Karpas-422 (cell line): ENCODE measurements at regions not wholly inside any gene's neighbourhood (a gene's known extent, or its start where the extent isn't known, plus 50 kb on each side); places are given as distances from the start of the nearest gene placed in this dataset.
"Not testable (repeated sequence)": the region's sequence is repeated elsewhere in the genome, so short reads cannot be mapped to it uniquely, and the experiment has no call there.

ENCODE experiments used
- DNase-seq: peaks from one replicate; pipeline ENCODE4 v3.0.0-alpha.2; 2015
- H2AFZ ChIP-seq: fragments of 200-600 bp; sonication (generic); 2 replicates; pipeline ENCODE4 v1.6.1; 2014; ENCODE audit warnings: antibody characterized with exemption, low read length, mixed read lengths
- H3K27ac ChIP-seq: fragments of 200-600 bp; sonication (generic); 2 replicates; pipeline ENCODE4 v1.5.1; 2014; ENCODE audit warnings: mild to moderate bottlenecking, low read length, moderate library complexity
- H3K27me3 ChIP-seq: fragments of 200-600 bp; sonication (generic); 2 replicates; pipeline ENCODE4 v1.6.1; 2014; ENCODE audit warnings: low read length, mixed read lengths
- H3K36me3 ChIP-seq: fragments of 200-600 bp; sonication (generic); 2 replicates; pipeline ENCODE4 v1.6.1; 2014; ENCODE audit warnings: low read length, mixed read lengths; ENCODE audit not compliant: insufficient read depth
- H3K4me1 ChIP-seq: fragments of 200-600 bp; sonication (generic); 2 replicates; pipeline ENCODE4 v1.6.1; 2014; ENCODE audit warnings: mild to moderate bottlenecking, low read length, mixed read lengths
- H3K4me2 ChIP-seq: fragments of 200-600 bp; sonication (generic); 2 replicates; pipeline ENCODE4 v1.6.1; 2014; ENCODE audit warnings: low read length, low read depth, mild to moderate bottlenecking; ENCODE audit not compliant: poor library complexity, severe bottlenecking
- H3K4me3 ChIP-seq: fragments of 200-600 bp; sonication (generic); 2 replicates; pipeline ENCODE4 v1.5.1; 2014; ENCODE audit warnings: mild to moderate bottlenecking, antibody characterized with exemption, low read length, mixed read lengths
- H3K79me2 ChIP-seq: fragments of 200-600 bp; sonication (generic); 2 replicates; pipeline ENCODE4 v1.6.1; 2014; ENCODE audit warnings: mild to moderate bottlenecking, low read length, mixed read lengths
- H3K9ac ChIP-seq: fragments of 200-600 bp; sonication (generic); 2 replicates; pipeline ENCODE4 v1.6.0; 2014; ENCODE audit warnings: low read length
- H3K9me2 ChIP-seq: fragments of 200-600 bp; sonication (generic), shearing (Covaris generic); replicated peaks from 2 replicates; pipeline ENCODE4 v1.6.0; 2014; ENCODE audit warnings: mild to moderate bottlenecking, low read length, moderate library complexity; ENCODE audit not compliant: insufficient read depth
- H3K9me3 ChIP-seq: fragments of 300-700, 200-600 bp; sonication (generic); 2 replicates; pipeline ENCODE4 v1.6.1; 2014; ENCODE audit warnings: low read length, mixed read lengths
- H4K20me1 ChIP-seq: fragments of 200-600 bp; sonication (generic); 2 replicates; pipeline ENCODE4 v1.6.1; 2014; ENCODE audit warnings: mild to moderate bottlenecking, antibody characterized with exemption, low read length, low read depth; ENCODE audit not compliant: insufficient read depth

DNA sequence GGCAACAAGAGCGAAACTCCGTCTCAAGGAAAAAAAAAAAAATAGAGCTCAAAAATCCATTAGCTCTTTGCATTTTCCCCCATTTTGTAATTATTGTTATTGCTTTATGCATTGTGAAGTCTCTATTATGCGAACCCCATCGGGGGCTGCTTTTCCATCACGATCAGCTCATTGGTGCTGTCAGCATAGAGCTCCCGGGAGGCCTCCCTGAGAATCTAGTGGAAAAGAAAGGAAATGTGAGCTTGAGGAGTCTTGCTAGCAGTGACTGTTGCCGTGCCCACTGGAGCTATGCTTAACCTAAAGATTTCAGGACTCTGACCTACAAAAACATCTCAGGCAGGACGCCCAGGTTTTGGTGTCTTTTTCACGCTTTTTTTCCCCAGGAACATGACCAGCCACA is 102.6 kb upstream of the NDUFV2 start:
- Histone ChIP-seq H3K79me2 (no peaks in the 10 kb centered on the region), H3K9me2 (no peaks in the 10 kb centered on the region), H3K9ac (no peak overlapping the region), H2AFZ (no peak overlapping the region), H3K4me1 (no peaks in the 10 kb centered on the region), H3K36me3 (no peaks in the 10 kb centered on the region), H3K4me2 (no peak overlapping the region), H3K27me3 (no peaks in the 10 kb centered on the region), H3K4me3 (no peak overlapping the region), H3K27ac (no peak overlapping the region), H4K20me1 (no peaks in the 10 kb centered on the region), H3K9me3 (no peaks in the 10 kb centered on the region)
- no peak for DNase-seq

DNA sequence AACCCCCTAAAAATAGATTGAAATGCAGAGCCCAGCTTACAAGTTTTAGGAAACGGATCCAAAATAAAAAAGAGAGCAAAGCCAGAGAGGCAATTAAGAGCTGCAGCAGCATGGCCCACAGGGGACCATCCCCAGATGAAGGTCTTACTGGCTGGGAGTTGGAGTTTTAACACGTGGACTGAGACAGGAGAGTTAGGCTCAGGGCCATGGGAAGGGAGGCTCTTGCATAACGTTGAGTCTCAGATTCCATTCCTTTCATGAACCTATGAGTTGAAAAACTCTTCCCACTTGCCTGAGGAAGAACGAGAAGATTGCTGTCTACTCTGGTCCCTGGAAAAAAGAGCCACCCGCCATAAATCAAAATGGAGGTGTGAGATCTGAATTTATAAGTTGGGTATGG is 101.8 kb upstream of the NDUFV2 start:
- H3K27ac ChIP-seq: no peak overlapping the region
- no peaks in the 10 kb centered on the region for H3K27me3 ChIP-seq

GRCh38 chr18:9001209-9001608 is 101.3 kb upstream of the NDUFV2 start:
- Histone ChIP-seq H2AFZ (no peak overlapping the region), H3K27ac (no peak overlapping the region)

More for the DNA sequence above, 101.8 kb upstream of the NDUFV2 start:
- no peaks in the 10 kb centered on the region for H3K36me3 ChIP-seq
- no peak overlapping the region for H3K9ac ChIP-seq
- H3K4me1 ChIP-seq: no peaks in the 10 kb centered on the region
- H3K4me3 ChIP-seq: no peak overlapping the region
- H4K20me1 ChIP-seq: no peaks in the 10 kb centered on the region
- DNase-seq: no peak
- H3K9me3 ChIP-seq: no peaks in the 10 kb centered on the region
- H3K9me2 ChIP-seq: no peaks in the 10 kb centered on the region
- no peaks in the 10 kb centered on the region for H3K79me2 ChIP-seq
- no peak overlapping the region for H3K4me2 ChIP-seq
- H2AFZ ChIP-seq: no peak overlapping the region

GRCh38 chr18:9003406-9004100 is 98.9 kb upstream of the NDUFV2 start:
- H3K36me3 ChIP-seq: no peaks in the 10 kb centered on the region
- no peaks in the 10 kb centered on the region for H3K79me2 ChIP-seq
- no peak overlapping the region for H2AFZ ChIP-seq
- no peaks in the 10 kb centered on the region for H4K20me1 ChIP-seq
- DNase-seq: no peak
- no peaks in the 10 kb centered on the region for H3K9me3 ChIP-seq
- no peak overlapping the region for H3K9ac ChIP-seq
- no peak overlapping the region for H3K4me3 ChIP-seq
- H3K27me3 ChIP-seq: no peaks in the 10 kb centered on the region
- H3K9me2 ChIP-seq: no peaks in the 10 kb centered on the region
- no peaks in the 10 kb centered on the region for H3K4me1 ChIP-seq
- no peak overlapping the region for H3K27ac ChIP-seq
- H3K4me2 ChIP-seq: no peak overlapping the region

More at GRCh38 chr18:9001209-9001608, 101.3 kb upstream of the NDUFV2 start:
- Histone ChIP-seq H3K4me3 (no peak overlapping the region), H3K79me2 (no peaks in the 10 kb centered on the region), H3K9ac (no peak overlapping the region), H3K9me2 (no peaks in the 10 kb centered on the region), H3K9me3 (no peaks in the 10 kb centered on the region), H3K27me3 (no peaks in the 10 kb centered on the region), H3K4me1 (no peaks in the 10 kb centered on the region), H3K4me2 (no peak overlapping the region), H3K36me3 (no peaks in the 10 kb centered on the region), H4K20me1 (no peaks in the 10 kb centered on the region)
- no peak for DNase-seq

DNA sequence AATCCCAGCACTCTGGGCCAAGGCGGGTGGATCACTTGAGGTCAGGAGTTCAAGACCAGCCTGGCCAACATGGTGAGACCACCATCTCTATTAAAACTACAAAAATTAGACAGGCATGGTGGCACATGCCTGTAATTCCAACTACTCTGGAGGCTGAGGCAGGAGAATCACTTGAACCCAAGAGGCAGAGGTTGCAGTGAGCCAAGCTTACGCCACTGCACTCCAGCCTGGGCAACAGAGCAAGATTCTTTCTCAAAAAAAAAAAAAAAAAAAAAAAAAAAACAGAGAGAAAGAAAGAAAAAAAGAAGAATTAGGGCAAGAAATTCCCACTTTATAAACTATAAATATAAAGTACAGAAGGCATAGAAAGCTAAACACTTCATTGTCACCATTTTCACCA is 98.2 kb upstream of the NDUFV2 start:
- not testable (repeated sequence) for H3K79me2 ChIP-seq, H3K27ac ChIP-seq, H3K4me1 ChIP-seq, H3K4me2 ChIP-seq, H3K27me3 ChIP-seq, H2AFZ ChIP-seq, H3K9me2 ChIP-seq, H3K9me3 ChIP-seq, H3K4me3 ChIP-seq, H4K20me1 ChIP-seq, H3K9ac ChIP-seq, H3K36me3 ChIP-seq, DNase-seq

DNA sequence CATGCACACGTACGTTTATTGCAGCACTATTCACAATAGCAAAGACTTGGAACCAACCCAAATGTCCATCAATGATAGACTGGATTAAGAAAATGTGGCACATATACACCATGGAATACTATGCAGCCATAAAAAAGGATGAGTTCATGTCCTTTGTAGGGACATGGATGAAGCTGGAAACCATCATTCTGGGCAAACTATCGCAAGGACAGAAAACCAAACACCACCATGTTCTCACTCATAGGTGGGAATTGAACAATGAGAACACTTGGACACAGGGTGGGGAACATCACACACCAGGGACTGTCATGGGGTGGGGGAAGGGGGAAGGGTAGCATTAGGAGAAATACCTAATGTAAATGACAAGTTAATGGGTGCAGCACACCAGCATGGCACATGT is 94.8 kb upstream of the NDUFV2 start:
- not testable (repeated sequence) for H3K9me3 ChIP-seq, H3K4me3 ChIP-seq, H3K4me2 ChIP-seq, H3K79me2 ChIP-seq, H3K36me3 ChIP-seq, H3K4me1 ChIP-seq, H2AFZ ChIP-seq, DNase-seq, H3K27me3 ChIP-seq, H3K9ac ChIP-seq, H3K27ac ChIP-seq, H3K9me2 ChIP-seq, H4K20me1 ChIP-seq

DNA sequence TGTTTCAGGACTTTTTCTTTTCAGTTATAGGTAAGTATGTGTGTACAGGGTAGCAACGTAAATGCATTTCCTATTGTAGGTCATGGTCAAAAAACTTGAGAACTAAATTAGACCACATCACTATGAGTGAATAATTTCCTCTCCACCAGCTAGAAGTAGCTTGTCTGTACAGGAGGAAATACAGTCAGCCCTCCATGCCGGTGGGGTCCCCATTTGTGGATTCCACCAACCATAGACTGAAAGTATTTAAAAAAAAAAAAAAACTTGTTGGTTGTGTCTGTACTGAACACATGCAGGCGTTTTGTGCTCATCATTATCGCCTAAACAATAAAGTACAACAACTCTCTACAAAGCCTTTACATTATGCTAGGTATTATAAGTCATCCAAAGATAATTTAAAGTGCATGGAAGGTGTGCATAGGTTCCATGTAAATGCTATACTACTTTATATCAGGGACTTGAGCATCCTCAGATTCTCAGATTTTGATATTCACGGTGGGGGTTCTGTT is 94.2 kb upstream of the NDUFV2 start:
- no peak for DNase-seq
- H3K36me3 ChIP-seq: no peaks in the 10 kb centered on the region
- no peaks in the 10 kb centered on the region for H4K20me1 ChIP-seq
- no peak overlapping the region for H3K27ac ChIP-seq
- no peaks in the 10 kb centered on the region for H3K79me2 ChIP-seq
- no peak overlapping the region for H3K4me2 ChIP-seq
- H3K9me3 ChIP-seq: no peaks in the 10 kb centered on the region
- H3K9ac ChIP-seq: no peak overlapping the region
- no peak overlapping the region for H3K4me3 ChIP-seq
- no peak overlapping the region for H2AFZ ChIP-seq
- no peaks in the 10 kb centered on the region for H3K9me2 ChIP-seq
- H3K4me1 ChIP-seq: no peaks in the 10 kb centered on the region
- no peaks in the 10 kb centered on the region for H3K27me3 ChIP-seq

DNA sequence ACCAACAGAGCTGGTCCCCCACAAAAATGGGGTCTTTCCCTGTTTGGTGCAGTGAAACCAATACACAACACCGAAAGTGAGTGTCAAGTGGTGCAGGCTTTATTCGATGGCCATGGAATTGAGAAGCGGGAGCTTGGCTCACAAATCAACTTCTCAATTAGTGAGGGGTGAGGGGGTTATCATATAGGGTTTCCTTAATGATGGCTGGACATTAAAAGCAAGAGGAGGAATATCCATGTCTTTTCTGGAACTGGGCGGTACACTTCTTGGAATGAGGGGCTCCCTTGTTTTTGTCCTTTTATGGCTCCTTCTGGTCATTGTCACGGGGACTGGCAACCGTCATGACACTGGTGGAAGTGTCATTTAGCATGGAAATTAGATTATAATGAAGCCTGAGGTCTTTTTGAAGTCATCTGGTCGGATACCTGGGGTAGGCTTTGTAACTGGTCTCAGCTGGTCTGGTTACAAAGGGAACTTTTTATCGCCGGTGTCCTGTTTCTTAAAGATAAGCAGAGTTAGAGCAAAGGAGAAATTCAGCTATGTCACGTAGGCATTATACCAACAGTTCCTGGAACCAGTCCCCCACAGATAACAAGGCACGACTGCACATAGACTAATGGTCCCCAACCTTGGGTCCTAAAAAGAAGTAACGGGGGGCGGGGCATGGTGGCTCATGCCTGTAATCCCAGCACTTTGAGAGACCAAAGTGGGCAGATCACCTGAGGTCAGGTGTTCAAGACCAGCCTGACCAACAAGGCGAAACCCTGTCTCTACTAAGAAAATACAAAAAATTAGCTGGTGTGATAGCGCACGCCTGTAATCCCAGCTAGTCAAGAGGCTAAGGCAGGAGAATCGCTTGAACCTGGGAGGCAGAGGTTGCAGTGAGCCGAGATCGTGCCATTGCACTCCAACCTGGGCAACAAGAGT is 93.5 kb upstream of the NDUFV2 start:
- H2AFZ ChIP-seq: no peak overlapping the region
- H3K4me1 ChIP-seq: no peaks in the 10 kb centered on the region
- H3K27me3 ChIP-seq: no peaks in the 10 kb centered on the region
- no peaks in the 10 kb centered on the region for H3K9me3 ChIP-seq
- H3K4me2 ChIP-seq: no peak overlapping the region
- no peaks in the 10 kb centered on the region for H3K9me2 ChIP-seq
- H3K9ac ChIP-seq: no peak overlapping the region
- DNase-seq: no peak
- no peak overlapping the region for H3K27ac ChIP-seq
- no peaks in the 10 kb centered on the region for H3K36me3 ChIP-seq
- no peaks in the 10 kb centered on the region for H3K79me2 ChIP-seq
- no peak overlapping the region for H3K4me3 ChIP-seq
- H4K20me1 ChIP-seq: no peaks in the 10 kb centered on the region
